ENCODE measurements at regions not wholly inside any gene's neighbourhood (a gene's known extent, or its start where the extent isn't known, plus 50 kb on each side); places are given as distances from the start of the nearest gene placed in this dataset.
A peak's percentile ranks its signal among the peaks of the same experiment; 100 is the strongest.

DNA sequence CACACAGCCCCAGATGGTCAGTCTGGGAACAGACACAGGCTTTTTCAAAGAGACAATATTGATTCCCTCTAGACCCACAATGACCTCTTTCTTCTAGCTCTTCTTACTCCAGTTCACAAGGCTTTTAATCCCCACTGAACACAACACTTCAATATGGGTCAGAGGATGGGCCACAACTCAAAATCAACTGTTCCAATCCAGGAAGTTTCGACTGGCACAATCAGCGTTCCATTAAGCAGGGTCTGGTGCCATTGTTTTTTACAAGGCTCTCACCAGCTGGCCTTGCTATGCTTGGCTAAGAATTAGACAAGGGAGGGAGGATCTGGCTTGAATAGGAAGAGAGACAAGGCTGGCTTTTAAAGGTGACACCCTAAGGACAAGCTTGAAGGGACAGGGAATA is 199.4 kb upstream of the SLC24A2 start:
- H3K9me3 ChIP-seq (replicated peaks; ENCODE audit: control insufficient read depth, insufficient read depth, low read length), result no peaks in the 10 kb centered on the region
- H4K20me1 ChIP-seq (replicated peaks; ENCODE audit: control insufficient read depth, extremely low read depth, insufficient read depth, low read length), result no peaks in the 10 kb centered on the region
- no peak for FAIRE-seq

GRCh38 chr9:19985081-19985480 is 196.2 kb upstream of the SLC24A2 start:
- no TSS peak for BruUV-seq (replicated peaks)
- FAIRE-seq, result no peak

More for the DNA sequence above, 199.4 kb upstream of the SLC24A2 start:
- DNase-seq (ENCODE audit: low read depth, low spot score), result no peak
- dilution Hi-C loops (cut with MboI; ENCODE audit: extremely low pct_ligation_motif_present, low sequenced_read_pairs), result no loop called here
- H2AFZ ChIP-seq (ENCODE audit: low read depth, low read length), result peak overlapping the region; percentile 75
- H3K4me3 ChIP-seq (replicated peaks in 1 of 3; ENCODE audit: insufficient read depth in 1 of 3, low read depth in 1 of 3, low read length in 3 of 3), result no peak overlapping the region
- H3K4me1 ChIP-seq (ENCODE audit: control insufficient read depth, extremely low read depth, insufficient read depth, low read length), result no peaks in the 10 kb centered on the region
- intact Hi-C loops (cut with micrococcal nuclease), result no loop called here
- H3K4me2 ChIP-seq (ENCODE audit: insufficient read depth, low read length), result no peak overlapping the region
- no peaks in the 10 kb centered on the region for H3K27me3 ChIP-seq (ENCODE audit: control insufficient read depth in 2 of 2, insufficient read depth in 2 of 2, low read length in 2 of 2)
- ChIA-PET POLR2A (no interaction called here), CTCF (interaction anchor here (1.2 to 2.2 kb wide), 2 partner anchors 16 to 42 kb away, joined by 3 to 5 read pairs; no protein-coding TSS in a partner anchor)
- H3K9me1 ChIP-seq (replicated peaks; ENCODE audit: control insufficient read depth, extremely low read depth, insufficient read depth, low read length), result no peaks in the 10 kb centered on the region
- no peak for TF ChIP-seq POLR2A (IDR thresholded peaks at IDR 0.05; ENCODE audit: low read depth, low read length)
- no peaks in the 10 kb centered on the region for H3K79me2 ChIP-seq (ENCODE audit: control insufficient read depth, insufficient read depth, low read length)
- no peaks in the 10 kb centered on the region for H3K36me3 ChIP-seq (ENCODE audit: control insufficient read depth in 2 of 2, extremely low read depth in 1 of 2, insufficient read depth in 2 of 2, low read length in 2 of 2)
- H3K27ac ChIP-seq (ENCODE audit: insufficient read depth, low read depth, low read length), result no peak overlapping the region
- no peak overlapping the region for H3K9ac ChIP-seq (replicated peaks; ENCODE audit: extremely low read depth, insufficient read depth, low read length)
- BruUV-seq (replicated peaks), result no TSS peak

More at GRCh38 chr9:19985081-19985480, 196.2 kb upstream of the SLC24A2 start:
- no peaks in the 10 kb centered on the region for H3K9me1 ChIP-seq (replicated peaks; ENCODE audit: control insufficient read depth, extremely low read depth, insufficient read depth, low read length)
- no peak for TF ChIP-seq GATA2 (IDR thresholded peaks at IDR 0.05; ENCODE audit: insufficient read depth, insufficient read length, low read depth, low read length)
- no peak for TF ChIP-seq FOS (IDR thresholded peaks at IDR 0.05; ENCODE audit: borderline replicate concordance, insufficient read depth, low read length)
- TF ChIP-seq POLR2A (IDR thresholded peaks at IDR 0.05; ENCODE audit: low read depth, low read length), result no peak
- TF ChIP-seq JUN (IDR thresholded peaks at IDR 0.05; ENCODE audit: borderline replicate concordance, insufficient read depth, insufficient read length, low read depth), result no peak
- TF ChIP-seq, protein P1, sequence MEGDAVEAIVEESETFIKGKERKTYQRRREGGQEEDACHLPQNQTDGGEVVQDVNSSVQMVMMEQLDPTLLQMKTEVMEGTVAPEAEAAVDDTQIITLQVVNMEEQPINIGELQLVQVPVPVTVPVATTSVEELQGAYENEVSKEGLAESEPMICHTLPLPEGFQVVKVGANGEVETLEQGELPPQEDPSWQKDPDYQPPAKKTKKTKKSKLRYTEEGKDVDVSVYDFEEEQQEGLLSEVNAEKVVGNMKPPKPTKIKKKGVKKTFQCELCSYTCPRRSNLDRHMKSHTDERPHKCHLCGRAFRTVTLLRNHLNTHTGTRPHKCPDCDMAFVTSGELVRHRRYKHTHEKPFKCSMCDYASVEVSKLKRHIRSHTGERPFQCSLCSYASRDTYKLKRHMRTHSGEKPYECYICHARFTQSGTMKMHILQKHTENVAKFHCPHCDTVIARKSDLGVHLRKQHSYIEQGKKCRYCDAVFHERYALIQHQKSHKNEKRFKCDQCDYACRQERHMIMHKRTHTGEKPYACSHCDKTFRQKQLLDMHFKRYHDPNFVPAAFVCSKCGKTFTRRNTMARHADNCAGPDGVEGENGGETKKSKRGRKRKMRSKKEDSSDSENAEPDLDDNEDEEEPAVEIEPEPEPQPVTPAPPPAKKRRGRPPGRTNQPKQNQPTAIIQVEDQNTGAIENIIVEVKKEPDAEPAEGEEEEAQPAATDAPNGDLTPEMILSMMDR (IDR thresholded peaks at IDR 0.05; ENCODE audit: extremely low read depth in 1 of 2, insufficient read depth in 1 of 2, low read depth in 1 of 2, low read length in 2 of 2), result no peak
- no peak for TF ChIP-seq MYC (IDR thresholded peaks at IDR 0.05; ENCODE audit: low read depth, low read length)
- TF ChIP-seq EZH2 (IDR thresholded peaks at IDR 0.05; ENCODE audit: borderline replicate concordance, low read depth, low read length, severe bottlenecking), result no peak
- TF ChIP-seq, protein P2, sequence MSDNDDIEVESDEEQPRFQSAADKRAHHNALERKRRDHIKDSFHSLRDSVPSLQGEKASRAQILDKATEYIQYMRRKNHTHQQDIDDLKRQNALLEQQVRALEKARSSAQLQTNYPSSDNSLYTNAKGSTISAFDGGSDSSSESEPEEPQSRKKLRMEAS (IDR thresholded peaks at IDR 0.05; ENCODE audit: insufficient read depth, insufficient read length), result no peak
- no peak for TF ChIP-seq POLR2AphosphoS5 (IDR thresholded peaks at IDR 0.05; ENCODE audit: insufficient read depth, low read depth, low read length)
- intact Hi-C loops (cut with micrococcal nuclease), result no loop called here
- H3K27me3 ChIP-seq (ENCODE audit: control insufficient read depth in 2 of 2, insufficient read depth in 2 of 2, low read length in 2 of 2), result no peaks in the 10 kb centered on the region
- H3K9ac ChIP-seq (replicated peaks; ENCODE audit: extremely low read depth, insufficient read depth, low read length), result no peak overlapping the region
- POLR2A ChIA-PET, result no interaction called here
- H2AFZ ChIP-seq (ENCODE audit: low read depth, low read length), result no peak overlapping the region
- dilution Hi-C loops (cut with MboI; ENCODE audit: extremely low pct_ligation_motif_present, low sequenced_read_pairs), result no loop called here
- no peaks in the 10 kb centered on the region for H3K4me1 ChIP-seq (ENCODE audit: control insufficient read depth, extremely low read depth, insufficient read depth, low read length)
- no peaks in the 10 kb centered on the region for H3K9me3 ChIP-seq (replicated peaks; ENCODE audit: control insufficient read depth, insufficient read depth, low read length)
- H3K79me2 ChIP-seq (ENCODE audit: control insufficient read depth, insufficient read depth, low read length), result no peaks in the 10 kb centered on the region
- H3K36me3 ChIP-seq (ENCODE audit: control insufficient read depth in 2 of 2, extremely low read depth in 1 of 2, insufficient read depth in 2 of 2, low read length in 2 of 2), result no peaks in the 10 kb centered on the region
- H3K4me3 ChIP-seq (replicated peaks in 1 of 3; ENCODE audit: insufficient read depth in 1 of 3, low read depth in 1 of 3, low read length in 3 of 3), result no peak overlapping the region
- no peak for DNase-seq (ENCODE audit: low read depth, low spot score)
- CTCF ChIA-PET, result no interaction called here
- H3K4me2 ChIP-seq (ENCODE audit: insufficient read depth, low read length), result no peak overlapping the region
- no peaks in the 10 kb centered on the region for H4K20me1 ChIP-seq (replicated peaks; ENCODE audit: control insufficient read depth, extremely low read depth, insufficient read depth, low read length)
- H3K27ac ChIP-seq (ENCODE audit: insufficient read depth, low read depth, low read length), result no peak overlapping the region

Data from endothelial cell of umbilical vein (primary cell).